WTC11 (cell line): ENCODE measurements at regions not wholly inside any gene's neighbourhood (a gene's known extent, or its start where the extent isn't known, plus 50 kb on each side); places are given as distances from the start of the nearest gene placed in this dataset.

Experiments
- ATAC-seq: fragments of 200-7000 bp; cut with Tn5 transposase; 2 replicates; pipeline ENCODE4 v1.10.0; 2021; ENCODE audit warnings: mild to moderate bottlenecking, moderate library complexity
- CTCF ChIA-PET: fragments of 300-600 bp; sonication (Branson Sonifier 250); formaldehyde crosslinking; loops from one replicate; lab custom pipeline; 2021; ENCODE audit warnings: antibody characterized with exemption; lab: Charles Lee
- POLR2A ChIA-PET: fragments of 350-600 bp; sonication (Branson Sonifier 250); formaldehyde crosslinking; loops from one replicate; lab custom pipeline; 2021; ENCODE audit warnings: antibody characterized with exemption; lab: Charles Lee
- DNase-seq: peaks from one replicate; pipeline ENCODE4 v3.0.0; 2021; ENCODE audit warnings: low spot score
- H3K27ac Mint-ChIP-seq: 2 replicates; pipeline ENCODE4 v1.8.0; 2021; ENCODE audit warnings: mixed read lengths
- H3K27me3 Mint-ChIP-seq: 2 replicates; pipeline ENCODE4 v1.8.0; 2021; ENCODE audit warnings: low read depth, mild to moderate bottlenecking, moderate library complexity, mixed read lengths
- H3K36me3 Mint-ChIP-seq: 2 replicates; pipeline ENCODE4 v1.8.0; 2021; ENCODE audit warnings: mixed read lengths
- H3K4me1 Mint-ChIP-seq: 2 replicates; pipeline ENCODE4 v1.8.0; 2022; ENCODE audit warnings: mixed read lengths
- H3K4me3 Mint-ChIP-seq: 2 replicates; pipeline ENCODE4 v1.8.0; 2021; ENCODE audit warnings: mild to moderate bottlenecking, moderate library complexity, mixed read lengths
- H3K9me3 Mint-ChIP-seq: 2 replicates; pipeline ENCODE4 v1.8.0; 2021; ENCODE audit warnings: mixed read lengths
- EMX1 ChIP-seq: fragments of 250-450 bp; sonication (Bioruptor Pico); IDR thresholded peaks from 2 replicates; pipeline ENCODE4 v1.8.0; 2021; ENCODE audit warnings: mild to moderate bottlenecking
- ESRRA ChIP-seq: sonication (generic); formaldehyde crosslinking; IDR thresholded peaks from 2 replicates; pipeline ENCODE4 v1.8.1; 2022; ENCODE audit warnings: mild to moderate bottlenecking, missing genetic modification reagents, borderline replicate concordance
- FOXJ3 ChIP-seq: sonication (generic); formaldehyde crosslinking; IDR thresholded peaks from 2 replicates; pipeline ENCODE4 v1.9.0; 2021; ENCODE audit warnings: missing genetic modification reagents, mild to moderate bottlenecking, borderline replicate concordance
- GRHL2 ChIP-seq: fragments of 250-450 bp; sonication (Bioruptor Pico); IDR thresholded peaks from 2 replicates; pipeline ENCODE4 v1.8.0; 2022; ENCODE audit warnings: mild to moderate bottlenecking, moderate library complexity; ENCODE audit not compliant: insufficient replicate concordance, severe bottlenecking
- JUN ChIP-seq: sonication (generic); formaldehyde crosslinking; IDR thresholded peaks from 2 replicates; pipeline ENCODE4 v1.8.0; 2023; ENCODE audit warnings: mild to moderate bottlenecking, missing genetic modification reagents
- MYBL2 ChIP-seq: sonication (generic); formaldehyde crosslinking; IDR thresholded peaks from 2 replicates; pipeline ENCODE4 v1.8.1; 2023; ENCODE audit warnings: mild to moderate bottlenecking, moderate library complexity, missing genetic modification reagents
- NR2C2 ChIP-seq: sonication (generic); formaldehyde crosslinking; IDR thresholded peaks from 2 replicates; pipeline ENCODE4 v1.8.0; 2022; ENCODE audit warnings: mild to moderate bottlenecking, missing genetic modification reagents
- SOX15 ChIP-seq: fragments of 250-450 bp; sonication (Bioruptor Pico); IDR thresholded peaks from 2 replicates; pipeline ENCODE4 v1.9.0; 2021; ENCODE audit warnings: mild to moderate bottlenecking
- SP1 ChIP-seq: sonication (generic); formaldehyde crosslinking; conservative IDR thresholded peaks from 2 replicates; pipeline ENCODE4 v1.8.1; 2022; ENCODE audit warnings: missing genetic modification reagents
- TCF7 ChIP-seq: sonication (generic); formaldehyde crosslinking; IDR thresholded peaks from 2 replicates; pipeline ENCODE4 v1.8.0; 2022; ENCODE audit warnings: mild to moderate bottlenecking, low read depth, missing genetic modification reagents, moderate library complexity
- ZBTB21 ChIP-seq: sonication (generic); formaldehyde crosslinking; IDR thresholded peaks from 2 replicates; pipeline ENCODE4 v1.8.1; 2023; ENCODE audit warnings: mild to moderate bottlenecking, missing genetic modification reagents, borderline replicate concordance
- ZNF232 ChIP-seq: sonication (generic); formaldehyde crosslinking; IDR thresholded peaks from 2 replicates; pipeline ENCODE4 v1.8.0; 2022; ENCODE audit warnings: mild to moderate bottlenecking, missing genetic modification reagents
- ZNF416 ChIP-seq: fragments of 250-450 bp; sonication (Bioruptor Pico); IDR thresholded peaks from 2 replicates; pipeline ENCODE4 v1.9.0; 2021; ENCODE audit warnings: mild to moderate bottlenecking, inconsistent platforms
- TF ChIP-seq, protein P1 (sequence below): sonication (generic); formaldehyde crosslinking; IDR thresholded peaks from 2 replicates; pipeline ENCODE4 v1.8.1; 2023; ENCODE audit warnings: mild to moderate bottlenecking, missing genetic modification reagents
- TF ChIP-seq, protein P2 (sequence below): sonication (generic); formaldehyde crosslinking; IDR thresholded peaks from 2 replicates; pipeline ENCODE4 v1.8.1; 2022; ENCODE audit warnings: low read depth, missing genetic modification reagents, borderline replicate concordance
- TF ChIP-seq, protein P3 (sequence below): sonication (generic); formaldehyde crosslinking; IDR thresholded peaks from 2 replicates; pipeline ENCODE4 v1.8.1; 2023; ENCODE audit warnings: mild to moderate bottlenecking, moderate library complexity, missing genetic modification reagents
- TF ChIP-seq, protein P4 (sequence below): sonication (generic); formaldehyde crosslinking; IDR thresholded peaks from 2 replicates; pipeline ENCODE4 v1.8.0; 2023; ENCODE audit warnings: mild to moderate bottlenecking, missing genetic modification reagents
- TF ChIP-seq, protein P5 (sequence below): sonication (generic); formaldehyde crosslinking; IDR thresholded peaks from 2 replicates; pipeline ENCODE4 v1.8.1; 2022; ENCODE audit warnings: low read depth, mild to moderate bottlenecking, moderate library complexity, missing genetic modification reagents, borderline replicate concordance
- TF ChIP-seq, protein P6 (sequence below): sonication (generic); formaldehyde crosslinking; IDR thresholded peaks from 2 replicates; pipeline ENCODE4 v1.8.0; 2022; ENCODE audit warnings: missing genetic modification reagents
- TF ChIP-seq, protein P7 (sequence below): fragments of 250-450 bp; sonication (Bioruptor Pico); IDR thresholded peaks from 2 replicates; pipeline ENCODE4 v2.1.2; 2022; ENCODE audit warnings: mild to moderate bottlenecking, moderate library complexity

DNA sequence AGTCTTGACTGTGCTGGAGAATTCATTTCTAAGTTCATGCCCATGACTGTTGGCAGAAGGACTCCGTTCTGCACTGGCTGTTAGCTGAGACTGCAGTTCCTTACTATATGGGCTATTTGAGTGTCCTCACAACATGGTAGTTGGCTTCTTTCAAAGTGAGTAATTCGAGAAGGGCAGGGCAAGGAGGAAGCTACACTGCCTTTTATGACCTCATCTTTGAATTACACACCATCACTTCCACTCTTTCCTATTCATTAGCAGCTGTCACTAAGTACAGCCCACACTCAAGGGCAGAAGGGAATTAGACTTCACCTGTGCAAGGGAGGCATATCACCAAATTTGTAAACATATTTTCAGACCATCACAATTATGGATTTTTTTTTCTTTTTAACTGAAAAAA lies 55.9 kb upstream of the EPAS1 start (continued):
- TF ChIP-seq, protein P1, sequence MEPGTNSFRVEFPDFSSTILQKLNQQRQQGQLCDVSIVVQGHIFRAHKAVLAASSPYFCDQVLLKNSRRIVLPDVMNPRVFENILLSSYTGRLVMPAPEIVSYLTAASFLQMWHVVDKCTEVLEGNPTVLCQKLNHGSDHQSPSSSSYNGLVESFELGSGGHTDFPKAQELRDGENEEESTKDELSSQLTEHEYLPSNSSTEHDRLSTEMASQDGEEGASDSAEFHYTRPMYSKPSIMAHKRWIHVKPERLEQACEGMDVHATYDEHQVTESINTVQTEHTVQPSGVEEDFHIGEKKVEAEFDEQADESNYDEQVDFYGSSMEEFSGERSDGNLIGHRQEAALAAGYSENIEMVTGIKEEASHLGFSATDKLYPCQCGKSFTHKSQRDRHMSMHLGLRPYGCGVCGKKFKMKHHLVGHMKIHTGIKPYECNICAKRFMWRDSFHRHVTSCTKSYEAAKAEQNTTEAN, result no peak
- TF ChIP-seq SP1 (CRISPR knock-in tag) (no peak), ZNF232 (CRISPR knock-in tag) (no peak), GRHL2 (no peak), TCF7 (no peak), SOX15 (CRISPR knock-in tag) (no peak), ZBTB21 (CRISPR knock-in tag) (no peak), MYBL2 (CRISPR knock-in tag) (no peak)
- TF ChIP-seq, protein P2, sequence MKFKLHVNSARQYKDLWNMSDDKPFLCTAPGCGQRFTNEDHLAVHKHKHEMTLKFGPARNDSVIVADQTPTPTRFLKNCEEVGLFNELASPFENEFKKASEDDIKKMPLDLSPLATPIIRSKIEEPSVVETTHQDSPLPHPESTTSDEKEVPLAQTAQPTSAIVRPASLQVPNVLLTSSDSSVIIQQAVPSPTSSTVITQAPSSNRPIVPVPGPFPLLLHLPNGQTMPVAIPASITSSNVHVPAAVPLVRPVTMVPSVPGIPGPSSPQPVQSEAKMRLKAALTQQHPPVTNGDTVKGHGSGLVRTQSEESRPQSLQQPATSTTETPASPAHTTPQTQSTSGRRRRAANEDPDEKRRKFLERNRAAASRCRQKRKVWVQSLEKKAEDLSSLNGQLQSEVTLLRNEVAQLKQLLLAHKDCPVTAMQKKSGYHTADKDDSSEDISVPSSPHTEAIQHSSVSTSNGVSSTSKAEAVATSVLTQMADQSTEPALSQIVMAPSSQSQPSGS (CRISPR knock-in tag), result no peak
- TF ChIP-seq, protein P3, sequence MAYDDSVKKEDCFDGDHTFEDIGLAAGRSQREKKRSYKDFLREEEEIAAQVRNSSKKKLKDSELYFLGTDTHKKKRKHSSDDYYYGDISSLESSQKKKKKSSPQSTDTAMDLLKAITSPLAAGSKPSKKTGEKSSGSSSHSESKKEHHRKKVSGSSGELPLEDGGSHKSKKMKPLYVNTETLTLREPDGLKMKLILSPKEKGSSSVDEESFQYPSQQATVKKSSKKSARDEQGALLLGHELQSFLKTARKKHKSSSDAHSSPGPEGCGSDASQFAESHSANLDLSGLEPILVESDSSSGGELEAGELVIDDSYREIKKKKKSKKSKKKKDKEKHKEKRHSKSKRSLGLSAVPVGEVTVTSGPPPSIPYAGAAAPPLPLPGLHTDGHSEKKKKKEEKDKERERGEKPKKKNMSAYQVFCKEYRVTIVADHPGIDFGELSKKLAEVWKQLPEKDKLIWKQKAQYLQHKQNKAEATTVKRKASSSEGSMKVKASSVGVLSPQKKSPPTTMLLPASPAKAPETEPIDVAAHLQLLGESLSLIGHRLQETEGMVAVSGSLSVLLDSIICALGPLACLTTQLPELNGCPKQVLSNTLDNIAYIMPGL (CRISPR knock-in tag), result no peak

DNA sequence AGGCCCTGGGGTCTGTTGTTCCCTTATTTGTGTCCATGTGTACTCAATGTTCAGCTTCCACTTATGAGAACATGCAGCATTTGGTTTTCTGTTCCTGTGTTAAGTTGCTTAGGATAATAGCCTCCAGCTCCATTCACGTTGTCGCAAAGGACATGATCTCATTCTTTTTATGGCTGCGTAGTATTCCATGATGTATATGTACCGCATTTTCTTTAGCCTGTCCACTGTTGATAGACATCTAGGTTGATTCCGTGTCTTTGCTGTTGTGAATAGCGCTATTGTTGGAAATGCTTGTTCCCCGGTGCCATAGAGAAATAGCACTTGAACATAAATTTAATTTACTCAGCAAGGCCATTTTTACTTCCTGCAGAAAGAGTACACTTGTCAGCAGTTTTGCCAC lies 51.3 kb upstream of the EPAS1 start:
- no peaks in the 10 kb centered on the region; the same call in 1 of the 2 replicates for H3K27me3 Mint-ChIP-seq
- no peak for ATAC-seq
- H3K4me1 Mint-ChIP-seq, result peaks cover 10% of the 10 kb centered on the region; the same call in 1 of the 2 replicates
- H3K27ac Mint-ChIP-seq, result no peak overlapping the region
- peaks cover 3% of the 10 kb centered on the region; the same call in 1 of the 2 replicates for H3K36me3 Mint-ChIP-seq
- peaks cover 26% of the 10 kb centered on the region for H3K9me3 Mint-ChIP-seq
- ChIA-PET POLR2A (no interaction called here), CTCF (no interaction called here)
- TF ChIP-seq, protein P4, sequence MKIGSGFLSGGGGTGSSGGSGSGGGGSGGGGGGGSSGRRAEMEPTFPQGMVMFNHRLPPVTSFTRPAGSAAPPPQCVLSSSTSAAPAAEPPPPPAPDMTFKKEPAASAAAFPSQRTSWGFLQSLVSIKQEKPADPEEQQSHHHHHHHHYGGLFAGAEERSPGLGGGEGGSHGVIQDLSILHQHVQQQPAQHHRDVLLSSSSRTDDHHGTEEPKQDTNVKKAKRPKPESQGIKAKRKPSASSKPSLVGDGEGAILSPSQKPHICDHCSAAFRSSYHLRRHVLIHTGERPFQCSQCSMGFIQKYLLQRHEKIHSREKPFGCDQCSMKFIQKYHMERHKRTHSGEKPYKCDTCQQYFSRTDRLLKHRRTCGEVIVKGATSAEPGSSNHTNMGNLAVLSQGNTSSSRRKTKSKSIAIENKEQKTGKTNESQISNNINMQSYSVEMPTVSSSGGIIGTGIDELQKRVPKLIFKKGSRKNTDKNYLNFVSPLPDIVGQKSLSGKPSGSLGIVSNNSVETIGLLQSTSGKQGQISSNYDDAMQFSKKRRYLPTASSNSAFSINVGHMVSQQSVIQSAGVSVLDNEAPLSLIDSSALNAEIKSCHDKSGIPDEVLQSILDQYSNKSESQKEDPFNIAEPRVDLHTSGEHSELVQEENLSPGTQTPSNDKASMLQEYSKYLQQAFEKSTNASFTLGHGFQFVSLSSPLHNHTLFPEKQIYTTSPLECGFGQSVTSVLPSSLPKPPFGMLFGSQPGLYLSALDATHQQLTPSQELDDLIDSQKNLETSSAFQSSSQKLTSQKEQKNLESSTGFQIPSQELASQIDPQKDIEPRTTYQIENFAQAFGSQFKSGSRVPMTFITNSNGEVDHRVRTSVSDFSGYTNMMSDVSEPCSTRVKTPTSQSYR, result no peak
- TF ChIP-seq, protein P5, sequence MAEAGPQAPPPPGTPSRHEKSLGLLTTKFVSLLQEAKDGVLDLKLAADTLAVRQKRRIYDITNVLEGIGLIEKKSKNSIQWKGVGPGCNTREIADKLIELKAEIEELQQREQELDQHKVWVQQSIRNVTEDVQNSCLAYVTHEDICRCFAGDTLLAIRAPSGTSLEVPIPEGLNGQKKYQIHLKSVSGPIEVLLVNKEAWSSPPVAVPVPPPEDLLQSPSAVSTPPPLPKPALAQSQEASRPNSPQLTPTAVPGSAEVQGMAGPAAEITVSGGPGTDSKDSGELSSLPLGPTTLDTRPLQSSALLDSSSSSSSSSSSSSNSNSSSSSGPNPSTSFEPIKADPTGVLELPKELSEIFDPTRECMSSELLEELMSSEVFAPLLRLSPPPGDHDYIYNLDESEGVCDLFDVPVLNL (CRISPR knock-in tag), result no peak
- TF ChIP-seq NR2C2 (CRISPR knock-in tag) (no peak), FOXJ3 (CRISPR knock-in tag) (no peak), EMX1 (CRISPR knock-in tag) (no peak), JUN (CRISPR knock-in tag) (no peak), TCF7 (no peak), ZNF416 (no peak), ESRRA (CRISPR knock-in tag) (no peak)
- TF ChIP-seq, protein P1, result no peak
- TF ChIP-seq, protein P6, sequence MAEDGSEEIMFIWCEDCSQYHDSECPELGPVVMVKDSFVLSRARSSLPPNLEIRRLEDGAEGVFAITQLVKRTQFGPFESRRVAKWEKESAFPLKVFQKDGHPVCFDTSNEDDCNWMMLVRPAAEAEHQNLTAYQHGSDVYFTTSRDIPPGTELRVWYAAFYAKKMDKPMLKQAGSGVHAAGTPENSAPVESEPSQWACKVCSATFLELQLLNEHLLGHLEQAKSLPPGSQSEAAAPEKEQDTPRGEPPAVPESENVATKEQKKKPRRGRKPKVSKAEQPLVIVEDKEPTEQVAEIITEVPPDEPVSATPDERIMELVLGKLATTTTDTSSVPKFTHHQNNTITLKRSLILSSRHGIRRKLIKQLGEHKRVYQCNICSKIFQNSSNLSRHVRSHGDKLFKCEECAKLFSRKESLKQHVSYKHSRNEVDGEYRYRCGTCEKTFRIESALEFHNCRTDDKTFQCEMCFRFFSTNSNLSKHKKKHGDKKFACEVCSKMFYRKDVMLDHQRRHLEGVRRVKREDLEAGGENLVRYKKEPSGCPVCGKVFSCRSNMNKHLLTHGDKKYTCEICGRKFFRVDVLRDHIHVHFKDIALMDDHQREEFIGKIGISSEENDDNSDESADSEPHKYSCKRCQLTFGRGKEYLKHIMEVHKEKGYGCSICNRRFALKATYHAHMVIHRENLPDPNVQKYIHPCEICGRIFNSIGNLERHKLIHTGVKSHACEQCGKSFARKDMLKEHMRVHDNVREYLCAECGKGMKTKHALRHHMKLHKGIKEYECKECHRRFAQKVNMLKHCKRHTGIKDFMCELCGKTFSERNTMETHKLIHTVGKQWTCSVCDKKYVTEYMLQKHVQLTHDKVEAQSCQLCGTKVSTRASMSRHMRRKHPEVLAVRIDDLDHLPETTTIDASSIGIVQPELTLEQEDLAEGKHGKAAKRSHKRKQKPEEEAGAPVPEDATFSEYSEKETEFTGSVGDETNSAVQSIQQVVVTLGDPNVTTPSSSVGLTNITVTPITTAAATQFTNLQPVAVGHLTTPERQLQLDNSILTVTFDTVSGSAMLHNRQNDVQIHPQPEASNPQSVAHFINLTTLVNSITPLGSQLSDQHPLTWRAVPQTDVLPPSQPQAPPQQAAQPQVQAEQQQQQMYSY (CRISPR knock-in tag), result no peak
- TF ChIP-seq, protein P7, sequence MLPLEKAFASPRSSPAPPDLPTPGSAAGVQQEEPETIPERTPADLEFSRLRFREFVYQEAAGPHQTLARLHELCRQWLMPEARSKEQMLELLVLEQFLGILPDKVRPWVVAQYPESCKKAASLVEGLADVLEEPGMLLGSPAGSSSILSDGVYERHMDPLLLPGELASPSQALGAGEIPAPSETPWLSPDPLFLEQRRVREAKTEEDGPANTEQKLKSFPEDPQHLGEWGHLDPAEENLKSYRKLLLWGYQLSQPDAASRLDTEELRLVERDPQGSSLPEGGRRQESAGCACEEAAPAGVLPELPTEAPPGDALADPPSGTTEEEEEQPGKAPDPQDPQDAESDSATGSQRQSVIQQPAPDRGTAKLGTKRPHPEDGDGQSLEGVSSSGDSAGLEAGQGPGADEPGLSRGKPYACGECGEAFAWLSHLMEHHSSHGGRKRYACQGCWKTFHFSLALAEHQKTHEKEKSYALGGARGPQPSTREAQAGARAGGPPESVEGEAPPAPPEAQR (CRISPR knock-in tag), result no peak
- no peak overlapping the region for H3K4me3 Mint-ChIP-seq
- no peak for DNase-seq
